ENCODE measurements at regions not wholly inside any gene's neighbourhood (a gene's known extent, or its start where the extent isn't known, plus 50 kb on each side); places are given as distances from the start of the nearest gene placed in this dataset.

GRCh38 chr2:35408320-35408719 lies 947.3 kb upstream of the CRIM1 start:
- no peak for TF ChIP-seq POLR2A (IDR thresholded peaks at IDR 0.05)
- no peak for TF ChIP-seq CTCF (IDR thresholded peaks at IDR 0.05)
